ENCODE measurements at regions not wholly inside any gene's neighbourhood (a gene's known extent, or its start where the extent isn't known, plus 50 kb on each side); places are given as distances from the start of the nearest gene placed in this dataset.
A peak's percentile ranks its signal among the peaks of the same experiment; 100 is the strongest.

DNA sequence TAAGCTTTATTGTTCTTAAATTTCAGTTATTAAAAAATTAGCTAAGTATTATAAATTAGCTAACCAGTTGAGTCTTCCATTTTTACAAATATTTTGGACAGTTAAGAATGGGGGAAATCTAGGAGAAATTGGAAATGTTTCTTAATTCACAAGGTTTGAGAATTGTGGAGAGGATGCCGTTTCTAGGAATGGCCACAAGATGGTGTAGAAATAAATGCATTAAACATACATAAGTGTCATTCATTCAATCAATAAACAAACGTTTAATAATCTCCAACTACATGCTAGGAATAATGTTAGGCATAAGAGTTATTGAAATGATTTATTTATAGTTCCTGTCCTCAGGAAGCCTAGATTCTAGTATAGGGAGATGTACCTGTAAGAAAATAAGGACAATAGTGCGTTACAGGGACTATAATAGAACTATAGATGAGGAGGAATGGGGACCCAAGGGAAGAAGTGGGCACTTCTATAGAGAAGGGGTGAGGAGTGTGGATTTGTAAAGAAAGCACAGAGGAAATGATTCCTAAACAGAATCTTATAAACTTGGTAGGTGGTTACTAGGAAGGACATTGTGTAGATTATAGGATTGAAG, 195.7 kb upstream of the ANK2 start:
- Histone ChIP-seq H3K36me3 (ENCODE audit: control insufficient read depth, insufficient read depth, low read length) (no peaks in the 10 kb centered on the region), H3K27ac (ENCODE audit: low read depth, low read length) (no peak overlapping the region), H3K9me3 (ENCODE audit: control insufficient read depth, insufficient read depth, low read length) (no peaks in the 10 kb centered on the region), H3K4me1 (ENCODE audit: control insufficient read depth, insufficient read depth, low read length) (no peaks in the 10 kb centered on the region), H3K4me3 (ENCODE audit: low read depth, low read length) (no peak overlapping the region), H3K27me3 (ENCODE audit: control insufficient read depth, insufficient read depth, low read length) (no peaks in the 10 kb centered on the region)
- 100% methylated on average over 1 of the region's 3 CpGs for WGBS (ENCODE audit: insufficient coverage)
- peak in 1 of 6 donors; percentile 20 for DNase-seq (ENCODE audit: low read depth in 4 of 6, low spot score in 6 of 6)

- no peak overlapping the region for H3K4me3 ChIP-seq (ENCODE audit: low read depth, low read length)
- no peak for DNase-seq (ENCODE audit: low read depth in 4 of 6, low spot score in 6 of 6)
- H3K27ac ChIP-seq (ENCODE audit: low read depth, low read length), result no peak overlapping the region
- peaks cover 3% of the 10 kb centered on the region for H3K4me1 ChIP-seq (ENCODE audit: control insufficient read depth, insufficient read depth, low read length)
- no peaks in the 10 kb centered on the region for H3K9me3 ChIP-seq (ENCODE audit: control insufficient read depth, insufficient read depth, low read length)
- no peaks in the 10 kb centered on the region for H3K36me3 ChIP-seq (ENCODE audit: control insufficient read depth, insufficient read depth, low read length)
- no peaks in the 10 kb centered on the region for H3K27me3 ChIP-seq (ENCODE audit: control insufficient read depth, insufficient read depth, low read length)
Observed at GRCh38 chr4:112854420-112854819, 195.0 kb upstream of the ANK2 start.

GRCh38 chr4:112855058-112855457, 194.4 kb upstream of the ANK2 start:
- Histone ChIP-seq H3K9me3 (ENCODE audit: control insufficient read depth, insufficient read depth, low read length) (no peaks in the 10 kb centered on the region), H3K27ac (ENCODE audit: low read depth, low read length) (no peak overlapping the region), H3K27me3 (ENCODE audit: control insufficient read depth, insufficient read depth, low read length) (no peaks in the 10 kb centered on the region), H3K36me3 (ENCODE audit: control insufficient read depth, insufficient read depth, low read length) (no peaks in the 10 kb centered on the region), H3K4me1 (ENCODE audit: control insufficient read depth, insufficient read depth, low read length) (peaks cover 5% of the 10 kb centered on the region), H3K4me3 (ENCODE audit: low read depth, low read length) (no peak overlapping the region)
- DNase-seq (ENCODE audit: low read depth in 4 of 6, low spot score in 6 of 6), result peak in 2 of 6 donors; percentile 22 to 25
- 45% methylated on average over 1 of the region's 3 CpGs for WGBS (ENCODE audit: insufficient coverage)

- Histone ChIP-seq H3K4me1 (ENCODE audit: control insufficient read depth, insufficient read depth, low read length) (peaks cover 5% of the 10 kb centered on the region), H3K27me3 (ENCODE audit: control insufficient read depth, insufficient read depth, low read length) (no peaks in the 10 kb centered on the region), H3K9me3 (ENCODE audit: control insufficient read depth, insufficient read depth, low read length) (no peaks in the 10 kb centered on the region), H3K27ac (ENCODE audit: low read depth, low read length) (no peak overlapping the region), H3K4me3 (ENCODE audit: low read depth, low read length) (no peak overlapping the region), H3K36me3 (ENCODE audit: control insufficient read depth, insufficient read depth, low read length) (no peaks in the 10 kb centered on the region)
- DNase-seq (ENCODE audit: low read depth in 4 of 6, low spot score in 6 of 6), result no peak
- WGBS (ENCODE audit: insufficient coverage), result no CpG with 5 or more reads among the region's 1 CpG
Observed at GRCh38 chr4:112857461-112857860, 192.0 kb upstream of the ANK2 start.

GRCh38 chr4:112858751-112859150, 190.7 kb upstream of the ANK2 start:
- H3K36me3 ChIP-seq (ENCODE audit: control insufficient read depth, insufficient read depth, low read length), result no peaks in the 10 kb centered on the region
- no peak overlapping the region for H3K4me3 ChIP-seq (ENCODE audit: low read depth, low read length)
- WGBS (ENCODE audit: insufficient coverage), result no CpG with 5 or more reads among the region's 3 CpGs
- no peaks in the 10 kb centered on the region for H3K27me3 ChIP-seq (ENCODE audit: control insufficient read depth, insufficient read depth, low read length)
- DNase-seq (ENCODE audit: low read depth in 4 of 6, low spot score in 6 of 6), result no peak
- H3K4me1 ChIP-seq (ENCODE audit: control insufficient read depth, insufficient read depth, low read length), result peaks cover 5% of the 10 kb centered on the region
- H3K27ac ChIP-seq (ENCODE audit: low read depth, low read length), result no peak overlapping the region
- no peaks in the 10 kb centered on the region for H3K9me3 ChIP-seq (ENCODE audit: control insufficient read depth, insufficient read depth, low read length)

GRCh38 chr4:112859456-112860184, 189.8 kb upstream of the ANK2 start:
- H3K36me3 ChIP-seq (ENCODE audit: control insufficient read depth, insufficient read depth, low read length), result no peaks in the 10 kb centered on the region
- no peak overlapping the region for H3K27ac ChIP-seq (ENCODE audit: low read depth, low read length)
- no CpG with 5 or more reads among the region's 2 CpGs for WGBS (ENCODE audit: insufficient coverage)
- peaks cover 5% of the 10 kb centered on the region for H3K4me1 ChIP-seq (ENCODE audit: control insufficient read depth, insufficient read depth, low read length)
- no peak overlapping the region for H3K4me3 ChIP-seq (ENCODE audit: low read depth, low read length)
- no peaks in the 10 kb centered on the region for H3K9me3 ChIP-seq (ENCODE audit: control insufficient read depth, insufficient read depth, low read length)
- H3K27me3 ChIP-seq (ENCODE audit: control insufficient read depth, insufficient read depth, low read length), result no peaks in the 10 kb centered on the region
- peak in 1 of 6 donors; percentile 16 for DNase-seq (ENCODE audit: low read depth in 4 of 6, low spot score in 6 of 6)

DNA sequence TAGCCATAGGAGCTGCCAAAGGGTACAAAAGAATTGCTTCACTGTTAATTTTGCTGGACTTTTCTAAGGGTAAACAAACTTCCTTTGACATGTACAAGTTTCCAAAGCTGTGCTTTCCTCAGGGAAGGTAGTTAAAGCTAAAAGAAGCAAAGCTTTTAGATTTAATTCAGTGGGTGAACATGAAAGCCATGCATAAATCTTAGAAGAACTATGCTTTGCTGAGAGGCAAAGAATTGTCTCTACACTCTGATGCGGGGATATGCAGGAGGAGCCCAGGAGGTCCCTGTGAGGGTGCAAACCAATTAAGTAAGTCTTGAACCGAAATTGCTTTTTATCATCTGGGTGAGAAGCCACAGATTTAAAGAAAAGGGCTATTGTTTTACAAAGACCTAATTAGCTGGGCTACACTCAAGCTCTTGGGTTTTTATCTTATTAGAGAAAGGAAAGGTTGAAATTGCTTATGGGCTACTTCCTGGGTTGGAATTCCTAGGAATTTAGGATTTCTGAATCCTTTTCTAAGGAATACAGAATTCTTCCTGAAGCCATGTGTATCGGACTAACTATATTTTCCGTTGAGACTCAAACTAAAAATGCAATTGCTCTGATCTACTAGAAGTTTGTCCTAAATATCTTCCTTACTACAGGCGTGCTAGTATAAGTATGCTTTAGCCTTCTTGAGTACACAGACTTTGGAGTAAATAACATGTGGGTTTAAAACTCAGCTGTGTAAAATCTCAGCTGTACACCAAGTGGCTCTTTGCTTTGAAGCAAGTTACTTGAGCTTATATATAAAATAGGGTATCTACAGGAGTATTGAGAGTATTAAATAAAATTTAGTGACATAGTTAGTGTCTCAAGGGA, 188.4 kb upstream of the ANK2 start:
- Histone ChIP-seq H3K4me1 (ENCODE audit: control insufficient read depth, insufficient read depth, low read length) (peaks cover 5% of the 10 kb centered on the region), H3K36me3 (ENCODE audit: control insufficient read depth, insufficient read depth, low read length) (no peaks in the 10 kb centered on the region), H3K27me3 (ENCODE audit: control insufficient read depth, insufficient read depth, low read length) (no peaks in the 10 kb centered on the region), H3K27ac (ENCODE audit: low read depth, low read length) (peak overlapping the region; percentile 73), H3K9me3 (ENCODE audit: control insufficient read depth, insufficient read depth, low read length) (no peaks in the 10 kb centered on the region), H3K4me3 (ENCODE audit: low read depth, low read length) (no peak overlapping the region)
- peak in 5 of 6 donors; percentile 18 to 87 (median 53) for DNase-seq (ENCODE audit: low read depth in 4 of 6, low spot score in 6 of 6)
- WGBS (ENCODE audit: insufficient coverage), result 15% methylated on average over 2 of the region's 5 CpGs

- H3K4me3 ChIP-seq (ENCODE audit: low read depth, low read length), result no peak overlapping the region
- peak overlapping the region; percentile 73 for H3K27ac ChIP-seq (ENCODE audit: low read depth, low read length)
- no peaks in the 10 kb centered on the region for H3K27me3 ChIP-seq (ENCODE audit: control insufficient read depth, insufficient read depth, low read length)
- DNase-seq (ENCODE audit: low read depth in 4 of 6, low spot score in 6 of 6), result no peak
- H3K9me3 ChIP-seq (ENCODE audit: control insufficient read depth, insufficient read depth, low read length), result no peaks in the 10 kb centered on the region
- peaks cover 5% of the 10 kb centered on the region for H3K4me1 ChIP-seq (ENCODE audit: control insufficient read depth, insufficient read depth, low read length)
- H3K36me3 ChIP-seq (ENCODE audit: control insufficient read depth, insufficient read depth, low read length), result no peaks in the 10 kb centered on the region
- no CpG with 5 or more reads among the region's 3 CpGs for WGBS (ENCODE audit: insufficient coverage)
Observed at GRCh38 chr4:112861691-112862674, 187.5 kb upstream of the ANK2 start.

- Histone ChIP-seq H3K27me3 (ENCODE audit: control insufficient read depth, insufficient read depth, low read length) (no peaks in the 10 kb centered on the region), H3K36me3 (ENCODE audit: control insufficient read depth, insufficient read depth, low read length) (no peaks in the 10 kb centered on the region), H3K9me3 (ENCODE audit: control insufficient read depth, insufficient read depth, low read length) (peaks cover 1% of the 10 kb centered on the region), H3K4me1 (ENCODE audit: control insufficient read depth, insufficient read depth, low read length) (no peaks in the 10 kb centered on the region), H3K27ac (ENCODE audit: low read depth, low read length) (no peak overlapping the region), H3K4me3 (ENCODE audit: low read depth, low read length) (no peak overlapping the region)
- DNase-seq (ENCODE audit: low read depth in 4 of 6, low spot score in 6 of 6), result no peak
Observed at GRCh38 chr4:112865443-112865842, 184.0 kb upstream of the ANK2 start.
